ENCODE measurements at regions not wholly inside any gene's neighbourhood (a gene's known extent, or its start where the extent isn't known, plus 50 kb on each side); places are given as distances from the start of the nearest gene placed in this dataset.
A peak's percentile ranks its signal among the peaks of the same experiment; 100 is the strongest.

DNA sequence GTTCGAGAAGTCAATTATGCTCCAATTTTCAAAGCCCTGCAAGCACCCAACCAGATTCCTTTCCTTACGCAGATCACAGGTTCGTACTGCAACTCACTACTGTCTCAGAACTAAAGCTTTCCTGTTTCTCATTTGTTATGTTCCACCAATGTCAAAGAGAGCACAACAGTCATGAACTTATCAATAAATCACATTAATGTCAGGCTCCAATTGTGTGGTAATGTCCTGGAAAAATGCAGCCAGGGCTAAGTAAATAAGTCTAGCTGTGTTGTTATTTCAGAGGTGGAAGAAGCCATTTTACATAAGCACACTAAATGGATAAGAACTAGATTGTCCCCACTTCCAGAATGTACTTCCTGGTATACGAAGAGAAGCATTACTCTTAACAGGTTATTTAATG lies 488.6 kb upstream of the PTGER4 start:
- Histone ChIP-seq H3K9ac (ENCODE audit: low read length) (no peak overlapping the region), H3K36me3 (ENCODE audit: low read depth, low read length) (no peaks in the 10 kb centered on the region), H3K4me2 (ENCODE audit: low read length) (no peak overlapping the region), H3K4me1 (ENCODE audit: insufficient read depth, low read length) (no peaks in the 10 kb centered on the region), H4K20me1 (ENCODE audit: low read length) (no peaks in the 10 kb centered on the region), H3K9me2 (replicated peaks; ENCODE audit: low read length) (no peaks in the 10 kb centered on the region), H3K27me3 (ENCODE audit: low read length) (no peaks in the 10 kb centered on the region), H3K27ac (ENCODE audit: low read length) (no peak overlapping the region), H3K79me2 (ENCODE audit: low read length) (no peaks in the 10 kb centered on the region), H3F3A (ENCODE audit: low read length, unreplicated experiment) (no peaks in the 10 kb centered on the region), H3K9me3 (ENCODE audit: low read length) (no peaks in the 10 kb centered on the region), H2AFZ (ENCODE audit: low read length) (peak overlapping the region; percentile 25; the same call in 1 of the 2 replicates), H3K4me3 (ENCODE audit: low read length) (no peak overlapping the region)
- intact Hi-C loops (cut with micrococcal nuclease), result no loop called here
- ChIA-PET CTCF (no interaction called here), POLR2A (ENCODE audit: unreplicated experiment) (interaction anchor here (0.6 kb wide), 1 partner anchor 259 kb away, joined by 3 read pairs; no protein-coding TSS in a partner anchor)
- TF ChIP-seq EZH2phosphoT487 (IDR thresholded peaks at IDR 0.05; ENCODE audit: borderline replicate concordance, low read length) (no peak), EZH2 (IDR thresholded peaks at IDR 0.05; ENCODE audit: low read length, unreplicated experiment) (no peak)
- TF ChIP-seq, protein P1, sequence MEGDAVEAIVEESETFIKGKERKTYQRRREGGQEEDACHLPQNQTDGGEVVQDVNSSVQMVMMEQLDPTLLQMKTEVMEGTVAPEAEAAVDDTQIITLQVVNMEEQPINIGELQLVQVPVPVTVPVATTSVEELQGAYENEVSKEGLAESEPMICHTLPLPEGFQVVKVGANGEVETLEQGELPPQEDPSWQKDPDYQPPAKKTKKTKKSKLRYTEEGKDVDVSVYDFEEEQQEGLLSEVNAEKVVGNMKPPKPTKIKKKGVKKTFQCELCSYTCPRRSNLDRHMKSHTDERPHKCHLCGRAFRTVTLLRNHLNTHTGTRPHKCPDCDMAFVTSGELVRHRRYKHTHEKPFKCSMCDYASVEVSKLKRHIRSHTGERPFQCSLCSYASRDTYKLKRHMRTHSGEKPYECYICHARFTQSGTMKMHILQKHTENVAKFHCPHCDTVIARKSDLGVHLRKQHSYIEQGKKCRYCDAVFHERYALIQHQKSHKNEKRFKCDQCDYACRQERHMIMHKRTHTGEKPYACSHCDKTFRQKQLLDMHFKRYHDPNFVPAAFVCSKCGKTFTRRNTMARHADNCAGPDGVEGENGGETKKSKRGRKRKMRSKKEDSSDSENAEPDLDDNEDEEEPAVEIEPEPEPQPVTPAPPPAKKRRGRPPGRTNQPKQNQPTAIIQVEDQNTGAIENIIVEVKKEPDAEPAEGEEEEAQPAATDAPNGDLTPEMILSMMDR (conservative IDR thresholded peaks at IDR 0.05; ENCODE audit: low read depth, low read length), result no peak
- ATAC-seq (no peak), DNase-seq (no peak)
- no TSS peak for BruUV-seq (replicated peaks)

DNA sequence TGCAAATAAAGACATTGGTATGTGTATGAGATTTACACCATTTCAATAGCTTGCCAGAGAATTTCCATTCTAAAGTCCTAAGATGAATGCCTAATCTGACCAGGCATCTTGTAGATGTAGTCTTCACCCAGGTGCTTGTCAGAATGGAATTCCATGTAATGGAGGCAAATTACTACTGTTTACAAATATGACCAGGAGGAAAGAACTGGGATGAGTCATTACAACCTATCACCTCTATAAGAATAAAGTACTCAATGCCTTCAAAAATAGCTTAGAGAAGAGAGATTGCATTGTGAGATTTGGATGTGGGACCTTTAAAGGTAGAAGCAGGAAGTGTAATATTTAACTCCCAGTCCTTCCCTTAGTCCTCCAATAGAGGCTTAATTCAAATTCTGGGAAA lies 507.0 kb upstream of the PTGER4 start:
- H3K27me3 ChIP-seq (ENCODE audit: low read length), result no peaks in the 10 kb centered on the region
- H3K4me1 ChIP-seq (ENCODE audit: insufficient read depth, low read length), result peaks cover 21% of the 10 kb centered on the region
- no peaks in the 10 kb centered on the region for H3K9me2 ChIP-seq (replicated peaks; ENCODE audit: low read length)
- H3K9me3 ChIP-seq (ENCODE audit: low read length), result 0 out of 2 replicates have a peak, but pooled peaks cover 16% of the 10 kb centered on the region
- peaks cover 9% of the 10 kb centered on the region for H3F3A ChIP-seq (ENCODE audit: low read length, unreplicated experiment)
- no peaks in the 10 kb centered on the region for H3K79me2 ChIP-seq (ENCODE audit: low read length)
- H4K20me1 ChIP-seq (ENCODE audit: low read length), result no peaks in the 10 kb centered on the region
- H3K4me2 ChIP-seq (ENCODE audit: low read length), result peak overlapping the region; percentile 42
- TF ChIP-seq EZH2 (IDR thresholded peaks at IDR 0.05; ENCODE audit: low read length, unreplicated experiment) (no peak), EZH2phosphoT487 (IDR thresholded peaks at IDR 0.05; ENCODE audit: borderline replicate concordance, low read length) (no peak)
- TF ChIP-seq, protein P1 (conservative IDR thresholded peaks at IDR 0.05; ENCODE audit: low read depth, low read length), result no peak
- DNase-seq, result peak; percentile 94
- peaks cover 5% of the 10 kb centered on the region for H3K36me3 ChIP-seq (ENCODE audit: low read depth, low read length)
- ChIA-PET POLR2A (ENCODE audit: unreplicated experiment) (interaction anchor here (0.6 kb wide), 1 partner anchor 242 kb away, joined by 4 read pairs; no protein-coding TSS in a partner anchor), CTCF (interaction anchor here (0.6 kb wide), 1 partner anchor 47 kb away, joined by 14 read pairs; no protein-coding TSS in a partner anchor)
- H3K4me3 ChIP-seq (ENCODE audit: low read length), result no peak overlapping the region
- intact Hi-C loops (cut with micrococcal nuclease), result loop anchor here (1.0 to 5.0 kb wide), 6 partner anchors 50 to 506 kb away; partner anchors contain the start of gene PTGER4
- peak overlapping the region; percentile 74 for H3K27ac ChIP-seq (ENCODE audit: low read length)
- peak overlapping the region; percentile 4 for H3K9ac ChIP-seq (ENCODE audit: low read length)
- peak; percentile 86 for ATAC-seq
- no TSS peak for BruUV-seq (replicated peaks)
- H2AFZ ChIP-seq (ENCODE audit: low read length), result 0 out of 2 replicates have a peak overlapping the region, but pooled peaks have one; percentile 2

DNA sequence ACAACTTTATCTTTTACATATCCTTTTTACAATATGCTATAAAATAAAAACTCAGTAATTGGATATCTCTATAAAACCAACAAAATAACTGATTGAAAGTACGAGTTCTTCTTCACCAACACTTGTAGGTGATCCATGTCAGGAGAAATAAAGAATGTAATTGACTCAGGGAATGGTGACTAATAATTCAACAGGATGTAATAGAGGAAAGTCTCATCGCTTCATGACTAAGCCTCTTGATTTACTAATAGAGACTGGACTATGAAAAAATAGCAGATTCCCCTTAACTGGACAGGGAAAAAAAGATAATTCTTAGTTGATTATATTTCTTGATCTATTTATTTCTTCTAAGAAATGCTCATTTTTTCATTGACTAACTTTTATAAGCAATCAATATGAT lies 507.7 kb upstream of the PTGER4 start:
- ChIA-PET CTCF (no interaction called here), POLR2A (ENCODE audit: unreplicated experiment) (no interaction called here)
- ATAC-seq (peak; percentile 84), DNase-seq (peak; percentile 94)
- H3K9me2 ChIP-seq (replicated peaks; ENCODE audit: low read length), result no peaks in the 10 kb centered on the region
- 0 out of 2 replicates have a peak, but pooled peaks cover 11% of the 10 kb centered on the region for H3K9me3 ChIP-seq (ENCODE audit: low read length)
- H3K4me2 ChIP-seq (ENCODE audit: low read length), result peak overlapping the region; percentile 42
- intact Hi-C loops (cut with micrococcal nuclease), result loop anchor here (1.0 to 5.0 kb wide), 5 partner anchors 50 to 507 kb away; partner anchors contain the start of gene PTGER4
- H3K27me3 ChIP-seq (ENCODE audit: low read length), result no peaks in the 10 kb centered on the region
- H3K36me3 ChIP-seq (ENCODE audit: low read depth, low read length), result peaks cover 5% of the 10 kb centered on the region
- peaks cover 9% of the 10 kb centered on the region for H3F3A ChIP-seq (ENCODE audit: low read length, unreplicated experiment)
- H3K27ac ChIP-seq (ENCODE audit: low read length), result peak overlapping the region; percentile 74
- H4K20me1 ChIP-seq (ENCODE audit: low read length), result no peaks in the 10 kb centered on the region
- BruUV-seq (replicated peaks), result no TSS peak
- H2AFZ ChIP-seq (ENCODE audit: low read length), result no peak overlapping the region
- H3K79me2 ChIP-seq (ENCODE audit: low read length), result no peaks in the 10 kb centered on the region
- peaks cover 23% of the 10 kb centered on the region for H3K4me1 ChIP-seq (ENCODE audit: insufficient read depth, low read length)
- TF ChIP-seq EZH2phosphoT487 (IDR thresholded peaks at IDR 0.05; ENCODE audit: borderline replicate concordance, low read length) (no peak), EZH2 (IDR thresholded peaks at IDR 0.05; ENCODE audit: low read length, unreplicated experiment) (no peak)
- TF ChIP-seq, protein P1 (conservative IDR thresholded peaks at IDR 0.05; ENCODE audit: low read depth, low read length), result no peak
- H3K9ac ChIP-seq (ENCODE audit: low read length), result peak overlapping the region; percentile 4
- H3K4me3 ChIP-seq (ENCODE audit: low read length), result no peak overlapping the region
